ENCODE measurements at regions not wholly inside any gene's neighbourhood (a gene's known extent, or its start where the extent isn't known, plus 50 kb on each side); places are given as distances from the start of the nearest gene placed in this dataset.

GRCh38 chr18:47519706-47520105 is 268.2 kb upstream of the SKOR2 start:
- TF ChIP-seq CTCF (IDR thresholded peaks at IDR 0.05; ENCODE audit: borderline replicate concordance, control extremely low read depth, extremely low read depth, insufficient read depth, missing control alignments) = no peak
- no peak for DNase-seq (ENCODE audit: low spot score)
- in situ Hi-C loops (cut with MboI; ENCODE audit: low sequenced_read_pairs, unreplicated experiment) = no loop called here

DNA sequence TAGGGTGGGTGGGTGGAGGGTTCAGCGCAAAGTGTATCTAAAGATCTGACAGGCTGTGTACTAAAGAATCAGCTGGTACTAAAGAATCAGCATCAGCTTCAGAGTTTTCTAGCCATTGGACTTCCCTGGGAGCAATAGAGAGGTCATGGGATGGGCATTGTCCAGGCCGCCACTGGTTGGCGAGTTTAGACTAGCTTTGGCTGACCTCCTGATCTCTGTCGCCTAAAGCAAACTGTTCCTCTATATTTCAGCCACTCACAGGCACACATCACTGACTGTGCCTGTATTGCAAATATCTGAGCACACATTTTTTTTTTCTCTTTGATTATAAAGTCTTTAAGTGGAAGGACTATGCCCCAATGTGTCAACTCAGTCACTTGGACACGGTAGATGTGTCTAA is 267.8 kb upstream of the SKOR2 start:
- in situ Hi-C loops (cut with MboI; ENCODE audit: low sequenced_read_pairs, unreplicated experiment) = no loop called here
- TF ChIP-seq CTCF (IDR thresholded peaks at IDR 0.05; ENCODE audit: borderline replicate concordance, control extremely low read depth, extremely low read depth, insufficient read depth, missing control alignments) = no peak

DNA sequence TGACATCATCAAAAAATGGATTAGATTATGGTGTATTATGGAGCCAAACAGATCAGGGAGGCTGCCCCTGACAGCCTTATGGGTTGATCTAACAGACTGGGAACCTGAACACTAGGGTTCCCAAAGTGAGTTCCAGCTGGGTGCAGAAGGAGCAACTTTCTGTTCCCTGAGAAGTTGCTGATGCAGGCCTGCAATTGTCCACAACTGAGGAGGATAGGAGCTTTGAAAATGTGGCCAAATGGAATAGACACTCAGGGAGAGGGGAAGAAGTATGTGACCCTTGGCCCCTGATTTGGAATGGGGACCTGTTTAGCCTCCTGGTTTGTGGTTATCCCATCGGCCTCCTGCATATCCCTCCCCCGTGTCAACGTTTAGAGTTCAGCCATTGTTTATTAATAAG is 262.2 kb upstream of the SKOR2 start:
- no peak for DNase-seq (ENCODE audit: low spot score)
- TF ChIP-seq CTCF (IDR thresholded peaks at IDR 0.05; ENCODE audit: borderline replicate concordance, control extremely low read depth, extremely low read depth, insufficient read depth, missing control alignments) = no peak
- in situ Hi-C loops (cut with MboI; ENCODE audit: low sequenced_read_pairs, unreplicated experiment) = no loop called here

More for the DNA sequence above, 267.8 kb upstream of the SKOR2 start:
- DNase-seq (ENCODE audit: low spot score) = no peak

DNA sequence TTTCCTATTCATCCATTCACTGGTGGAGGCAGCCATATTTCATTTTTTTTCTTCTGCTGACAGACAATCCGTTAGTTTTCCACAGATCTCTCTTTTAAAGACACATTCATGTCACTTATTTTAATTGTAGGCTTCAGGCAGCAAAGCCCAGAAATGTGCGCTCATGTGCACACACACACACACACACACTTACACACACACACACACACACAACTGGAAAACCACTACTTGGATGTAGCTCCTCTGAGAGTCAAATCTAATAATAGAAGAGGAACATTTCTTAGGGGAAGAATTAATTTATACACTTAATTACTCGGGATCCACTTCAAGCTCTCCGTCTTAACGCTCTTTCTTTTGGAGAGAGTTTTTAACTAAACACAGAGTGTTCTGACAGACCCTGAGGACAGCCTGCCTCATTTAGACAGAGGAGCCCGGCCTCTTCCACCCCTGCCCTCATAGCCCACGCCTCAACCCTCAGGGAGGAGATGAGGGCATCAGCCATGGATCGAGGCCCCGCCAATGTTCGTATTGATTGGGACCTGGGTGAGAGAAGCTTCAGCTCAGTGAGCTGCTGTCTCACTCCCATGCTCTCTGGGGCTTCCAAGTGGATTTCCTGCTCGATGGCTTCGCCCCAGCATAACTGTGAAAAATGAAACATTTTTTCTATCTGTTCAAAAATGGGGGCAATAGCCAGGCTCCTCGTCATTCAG is 261.4 kb upstream of the SKOR2 start:
- in situ Hi-C loops (cut with MboI; ENCODE audit: low sequenced_read_pairs, unreplicated experiment) = no loop called here
- no peak for DNase-seq (ENCODE audit: low spot score)
- TF ChIP-seq CTCF (IDR thresholded peaks at IDR 0.05; ENCODE audit: borderline replicate concordance, control extremely low read depth, extremely low read depth, insufficient read depth, missing control alignments) = no peak

DNA sequence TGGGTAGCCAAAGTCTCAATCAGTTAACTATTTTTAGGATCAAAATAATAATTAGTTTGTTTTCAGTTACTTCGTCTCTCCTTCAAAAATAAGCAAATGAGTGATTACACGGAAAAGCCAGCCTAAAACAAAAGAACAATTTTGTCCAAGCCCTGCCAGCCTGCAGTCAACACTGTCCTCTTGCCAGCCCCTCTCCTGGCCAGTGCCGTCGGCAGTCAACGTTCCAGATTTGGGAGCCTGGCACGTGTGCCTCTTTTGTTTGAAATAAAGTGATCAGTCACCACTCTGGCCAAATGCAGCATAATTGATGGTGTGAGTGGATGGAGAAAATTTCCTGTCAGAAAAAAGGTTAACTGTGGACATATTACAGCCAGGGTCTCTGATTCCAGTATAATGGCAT is 260.6 kb upstream of the SKOR2 start:
- TF ChIP-seq CTCF (IDR thresholded peaks at IDR 0.05; ENCODE audit: borderline replicate concordance, control extremely low read depth, extremely low read depth, insufficient read depth, missing control alignments) = no peak

DNA sequence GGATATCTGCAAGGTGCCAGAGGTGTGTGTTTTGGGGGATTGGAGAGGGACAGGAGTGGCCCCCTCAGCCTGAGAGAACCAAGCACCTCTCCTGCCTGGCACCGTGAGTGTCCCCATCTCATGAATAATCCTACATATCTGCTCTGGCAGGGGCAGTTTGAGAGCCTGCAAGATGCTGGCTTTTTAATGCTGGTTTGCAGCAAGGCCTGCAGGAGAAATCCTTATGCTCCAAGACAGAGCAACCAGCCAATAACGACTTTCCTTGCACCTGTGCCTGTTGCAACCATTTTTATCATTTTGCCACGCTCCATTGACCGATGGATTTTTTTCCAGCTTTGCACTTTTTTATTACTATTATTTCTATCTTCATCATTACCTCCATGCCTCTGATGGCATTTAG is 259.4 kb upstream of the SKOR2 start:
- no peak for TF ChIP-seq CTCF (IDR thresholded peaks at IDR 0.05; ENCODE audit: borderline replicate concordance, control extremely low read depth, extremely low read depth, insufficient read depth, missing control alignments)
- DNase-seq (ENCODE audit: low spot score) = no peak
- in situ Hi-C loops (cut with MboI; ENCODE audit: low sequenced_read_pairs, unreplicated experiment) = no loop called here

More for the DNA sequence above, 260.6 kb upstream of the SKOR2 start:
- no peak for DNase-seq (ENCODE audit: low spot score)
- in situ Hi-C loops (cut with MboI; ENCODE audit: low sequenced_read_pairs, unreplicated experiment) = no loop called here
